HUES6 (cell line): ENCODE measurements at regions not wholly inside any gene's neighbourhood (a gene's known extent, or its start where the extent isn't known, plus 50 kb on each side); places are given as distances from the start of the nearest gene placed in this dataset.

Source experiments
- H3K27ac ChIP-seq: 2 replicates; pipeline ENCODE4 v1.7.0; 2013; ENCODE audit warnings: low read depth, mild to moderate bottlenecking, low read length, inconsistent platforms
- H3K27me3 ChIP-seq: 2 replicates; pipeline ENCODE4 v1.6.1; 2013; ENCODE audit warnings: low read length; ENCODE audit not compliant: control insufficient read depth, insufficient read depth
- H3K36me3 ChIP-seq: 2 replicates; pipeline ENCODE4 v1.6.1; 2013; ENCODE audit warnings: low read length; ENCODE audit not compliant: control insufficient read depth, insufficient read depth
- H3K4me1 ChIP-seq: 2 replicates; pipeline ENCODE4 v1.6.1; 2013; ENCODE audit warnings: low read length; ENCODE audit not compliant: control insufficient read depth, insufficient read depth
- H3K4me3 ChIP-seq: 2 replicates; pipeline ENCODE4 v1.5.1; 2013; ENCODE audit warnings: low read depth, low read length
- H3K9ac ChIP-seq: one replicate; pipeline ENCODE4 v1.6.1; 2013; ENCODE audit warnings: mild to moderate bottlenecking, low read length
- H3K9me3 ChIP-seq: 2 replicates; pipeline ENCODE4 v1.6.1; 2013; ENCODE audit warnings: low read depth, low read length; ENCODE audit not compliant: control insufficient read depth, insufficient read depth

GRCh38 chr15:36332896-36333295, 246.5 kb upstream of the CDIN1 start:
- H3K27me3 ChIP-seq: no peaks in the 10 kb centered on the region
- H3K9ac ChIP-seq: no peak overlapping the region
- 0 out of 2 replicates have a peak, but pooled peaks cover 2% of the 10 kb centered on the region for H3K9me3 ChIP-seq
- no peak overlapping the region for H3K4me3 ChIP-seq
- peaks cover 8% of the 10 kb centered on the region; the same call in 1 of the 2 replicates for H3K4me1 ChIP-seq
- H3K27ac ChIP-seq: no peak overlapping the region
- no peaks in the 10 kb centered on the region for H3K36me3 ChIP-seq

GRCh38 chr15:36334059-36334458, 245.4 kb upstream of the CDIN1 start:
- Histone ChIP-seq H3K9me3 (no peaks in the 10 kb centered on the region), H3K27me3 (no peaks in the 10 kb centered on the region), H3K4me1 (peaks cover 8% of the 10 kb centered on the region; the same call in 1 of the 2 replicates), H3K9ac (no peak overlapping the region), H3K27ac (no peak overlapping the region), H3K4me3 (no peak overlapping the region), H3K36me3 (no peaks in the 10 kb centered on the region)

- Histone ChIP-seq H3K27ac (no peak overlapping the region), H3K4me3 (no peak overlapping the region), H3K9me3 (no peaks in the 10 kb centered on the region), H3K4me1 (peaks cover 8% of the 10 kb centered on the region; the same call in 1 of the 2 replicates), H3K36me3 (no peaks in the 10 kb centered on the region), H3K9ac (no peak overlapping the region), H3K27me3 (no peaks in the 10 kb centered on the region)
Observed at GRCh38 chr15:36335224-36335623, 244.2 kb upstream of the CDIN1 start.

- peaks cover 8% of the 10 kb centered on the region; the same call in 1 of the 2 replicates for H3K4me1 ChIP-seq
- H3K27me3 ChIP-seq: no peaks in the 10 kb centered on the region
- no peaks in the 10 kb centered on the region for H3K36me3 ChIP-seq
- H3K9me3 ChIP-seq: no peaks in the 10 kb centered on the region
- no peak overlapping the region for H3K4me3 ChIP-seq
- H3K9ac ChIP-seq: no peak overlapping the region
- H3K27ac ChIP-seq: no peak overlapping the region
Observed at GRCh38 chr15:36335659-36336058, 243.8 kb upstream of the CDIN1 start.

- H3K9me3 ChIP-seq: no peaks in the 10 kb centered on the region
- no peak overlapping the region for H3K27ac ChIP-seq
- no peaks in the 10 kb centered on the region for H3K36me3 ChIP-seq
- no peak overlapping the region for H3K9ac ChIP-seq
- H3K27me3 ChIP-seq: no peaks in the 10 kb centered on the region
- no peak overlapping the region for H3K4me3 ChIP-seq
- H3K4me1 ChIP-seq: no peaks in the 10 kb centered on the region
Observed at GRCh38 chr15:36344887-36345286, 234.5 kb upstream of the CDIN1 start.

GRCh38 chr15:36347272-36347858, 232.1 kb upstream of the CDIN1 start:
- no peak overlapping the region for H3K4me3 ChIP-seq
- no peaks in the 10 kb centered on the region for H3K9me3 ChIP-seq

GRCh38 chr15:36356466-36356865, 223.0 kb upstream of the CDIN1 start:
- Histone ChIP-seq H3K27ac (no peak overlapping the region), H3K9me3 (no peaks in the 10 kb centered on the region), H3K36me3 (no peaks in the 10 kb centered on the region), H3K9ac (no peak overlapping the region), H3K4me3 (no peak overlapping the region), H3K4me1 (no peaks in the 10 kb centered on the region), H3K27me3 (no peaks in the 10 kb centered on the region)

More at GRCh38 chr15:36347272-36347858, 232.1 kb upstream of the CDIN1 start:
- Histone ChIP-seq H3K4me1 (no peaks in the 10 kb centered on the region), H3K36me3 (no peaks in the 10 kb centered on the region), H3K27me3 (no peaks in the 10 kb centered on the region), H3K9ac (no peak overlapping the region), H3K27ac (no peak overlapping the region)

GRCh38 chr15:36356978-36357601, 222.3 kb upstream of the CDIN1 start:
- H3K27me3 ChIP-seq: no peaks in the 10 kb centered on the region
- no peaks in the 10 kb centered on the region for H3K36me3 ChIP-seq
- H3K9ac ChIP-seq: no peak overlapping the region
- H3K9me3 ChIP-seq: no peaks in the 10 kb centered on the region
- no peaks in the 10 kb centered on the region for H3K4me1 ChIP-seq
- no peak overlapping the region for H3K27ac ChIP-seq
- H3K4me3 ChIP-seq: no peak overlapping the region

- Histone ChIP-seq H3K27ac (no peak overlapping the region), H3K27me3 (no peaks in the 10 kb centered on the region), H3K4me3 (no peak overlapping the region), H3K36me3 (no peaks in the 10 kb centered on the region), H3K9me3 (no peaks in the 10 kb centered on the region), H3K4me1 (no peaks in the 10 kb centered on the region), H3K9ac (no peak overlapping the region)
Observed at GRCh38 chr15:36358094-36358493, 221.3 kb upstream of the CDIN1 start.

- no peaks in the 10 kb centered on the region for H3K27me3 ChIP-seq
- no peaks in the 10 kb centered on the region for H3K9me3 ChIP-seq
- H3K36me3 ChIP-seq: no peaks in the 10 kb centered on the region
- no peak overlapping the region for H3K4me3 ChIP-seq
- H3K9ac ChIP-seq: no peak overlapping the region
- H3K4me1 ChIP-seq: no peaks in the 10 kb centered on the region
- no peak overlapping the region for H3K27ac ChIP-seq
Observed at GRCh38 chr15:36358523-36358922, 220.9 kb upstream of the CDIN1 start.

- H3K4me3 ChIP-seq: no peak overlapping the region
- H3K9me3 ChIP-seq: no peaks in the 10 kb centered on the region
- H3K36me3 ChIP-seq: no peaks in the 10 kb centered on the region
- H3K4me1 ChIP-seq: no peaks in the 10 kb centered on the region
- H3K27ac ChIP-seq: no peak overlapping the region
- H3K27me3 ChIP-seq: no peaks in the 10 kb centered on the region
- H3K9ac ChIP-seq: no peak overlapping the region
Observed at GRCh38 chr15:36359286-36359685, 220.1 kb upstream of the CDIN1 start.
